Activated T-helper 17 cell treated with anti-CD3 and anti-CD28 coated beads, Interleukin-2, amount 50 U/mL, for 72 hours (primary cell): ENCODE measurements at regions not wholly inside any gene's neighbourhood (a gene's known extent, or its start where the extent isn't known, plus 50 kb on each side); places are given as distances from the start of the nearest gene placed in this dataset.

ENCODE experiments used
- ATAC-seq: fragments of 150-1000 bp; cut with Tn5 transposase; replicated peaks from 2 replicates; pipeline ENCODE4 v1.10.0; 2021; ENCODE audit warnings: mild to moderate bottlenecking, moderate library complexity
- H3K27ac Mint-ChIP-seq: one replicate; pipeline ENCODE4 v1.8.0; 2022; ENCODE audit warnings: mixed read lengths
- H3K27me3 Mint-ChIP-seq: one replicate; pipeline ENCODE4 v1.8.0; 2022; ENCODE audit warnings: mixed read lengths
- H3K36me3 Mint-ChIP-seq: one replicate; pipeline ENCODE4 v1.8.0; 2022; ENCODE audit warnings: low read depth, mild to moderate bottlenecking, mixed read lengths
- H3K4me1 Mint-ChIP-seq: one replicate; pipeline ENCODE4 v1.8.0; 2022; ENCODE audit warnings: mixed read lengths
- H3K4me3 Mint-ChIP-seq: one replicate; pipeline ENCODE4 v1.8.0; 2022; ENCODE audit warnings: mild to moderate bottlenecking, mixed read lengths
- H3K9me3 Mint-ChIP-seq: one replicate; pipeline ENCODE4 v1.8.0; 2022; ENCODE audit warnings: mixed read lengths

DNA sequence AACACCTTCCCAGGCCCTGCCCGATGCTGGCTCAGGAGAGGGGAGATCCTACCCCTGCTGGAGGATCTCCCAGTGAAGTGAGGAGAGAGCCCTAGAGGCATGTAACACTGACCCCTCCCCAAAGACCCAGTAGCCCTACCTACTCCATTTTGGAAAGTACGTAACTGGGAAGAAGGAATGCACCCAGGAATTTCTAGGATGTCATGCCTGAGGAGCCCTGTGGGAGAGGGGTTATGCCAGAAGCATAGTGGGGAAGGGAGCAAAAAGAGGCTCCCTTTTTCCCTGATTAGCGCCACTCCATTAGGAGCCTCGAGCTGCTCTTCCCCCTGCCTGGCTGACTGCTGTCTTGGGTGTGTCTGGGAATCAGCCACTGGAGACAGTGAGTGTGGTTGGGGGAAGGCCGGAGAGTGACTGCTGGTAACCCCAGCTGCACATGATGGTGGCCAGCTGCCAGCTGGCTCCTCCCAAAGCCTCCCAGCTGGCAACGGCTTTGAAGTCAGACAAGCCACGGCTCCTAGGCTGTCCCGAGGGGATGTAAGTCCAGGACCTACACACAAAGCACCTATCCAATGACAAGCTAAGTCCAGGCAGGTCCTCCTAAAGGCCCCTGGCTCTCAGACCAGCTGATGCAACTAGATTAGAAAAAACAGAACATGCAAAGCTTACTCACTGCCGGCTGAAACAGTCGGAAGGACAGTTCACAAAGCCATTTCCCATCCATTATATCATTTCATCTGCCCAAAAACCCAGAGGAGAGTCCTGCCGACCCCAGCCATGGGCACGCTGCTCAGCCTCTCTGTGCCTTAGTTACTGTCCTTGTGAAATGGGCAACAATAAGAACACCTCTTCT lies 136.5 kb upstream of the ABCA1 start:
- Mint-ChIP-seq H3K4me3 (peak overlapping the region; percentile 51), H3K27ac (peak overlapping the region; percentile 91), H3K9me3 (no peaks in the 10 kb centered on the region), H3K27me3 (peaks cover 4% of the 10 kb centered on the region), H3K4me1 (peaks cover 6% of the 10 kb centered on the region), H3K36me3 (no peaks in the 10 kb centered on the region)
- ATAC-seq, result no peak

DNA sequence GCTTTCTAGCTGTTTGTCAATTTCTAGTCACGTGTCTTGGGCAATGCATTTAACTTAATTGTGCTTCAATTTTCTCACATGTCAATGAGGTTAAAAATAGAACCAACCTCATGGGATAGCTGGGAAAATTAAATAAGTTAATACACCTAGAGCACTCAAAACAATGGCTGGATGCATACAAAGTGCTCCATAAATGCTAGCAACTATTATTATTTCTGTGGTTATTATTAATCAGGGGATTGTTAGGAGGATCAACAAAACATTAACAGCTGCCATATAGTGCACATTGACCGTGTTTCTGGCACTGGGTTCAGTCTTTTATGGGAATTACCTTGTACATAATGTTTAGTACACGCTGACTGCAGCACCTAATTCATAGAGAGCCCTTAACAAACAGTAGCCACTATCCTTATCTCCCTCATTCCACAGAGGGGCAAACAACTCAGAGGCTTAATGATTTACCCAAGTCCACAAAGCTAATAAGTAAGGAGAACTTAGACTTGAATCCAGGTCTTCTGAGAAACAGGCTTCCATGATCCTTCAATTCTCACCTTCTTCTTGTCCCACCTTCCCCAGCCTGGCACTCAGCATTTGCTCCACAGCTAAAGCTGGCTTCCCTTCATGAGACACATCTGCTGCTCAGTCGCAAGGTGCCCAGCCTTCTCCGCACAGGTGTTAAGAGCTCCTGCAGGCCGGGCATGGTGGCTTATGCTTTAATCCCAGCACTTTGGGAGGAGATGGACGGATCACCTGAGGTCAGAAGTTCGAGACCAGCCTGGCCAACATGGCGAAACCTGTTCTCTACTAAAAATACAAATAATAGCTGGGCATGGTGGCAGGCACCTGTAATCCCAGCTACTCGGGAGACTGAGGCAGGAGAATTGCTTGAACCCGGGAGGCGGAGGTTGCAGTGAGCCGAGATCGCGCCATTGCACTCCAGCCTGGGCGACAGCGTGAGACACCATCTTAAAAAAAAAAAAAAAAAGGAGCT lies 137.4 kb upstream of the ABCA1 start:
- H3K27me3 Mint-ChIP-seq, result peaks cover 4% of the 10 kb centered on the region
- no peak overlapping the region for H3K27ac Mint-ChIP-seq
- H3K4me1 Mint-ChIP-seq, result peaks cover 6% of the 10 kb centered on the region
- ATAC-seq, result no peak
- H3K4me3 Mint-ChIP-seq, result no peak overlapping the region
- H3K36me3 Mint-ChIP-seq, result no peaks in the 10 kb centered on the region
- H3K9me3 Mint-ChIP-seq, result no peaks in the 10 kb centered on the region

DNA sequence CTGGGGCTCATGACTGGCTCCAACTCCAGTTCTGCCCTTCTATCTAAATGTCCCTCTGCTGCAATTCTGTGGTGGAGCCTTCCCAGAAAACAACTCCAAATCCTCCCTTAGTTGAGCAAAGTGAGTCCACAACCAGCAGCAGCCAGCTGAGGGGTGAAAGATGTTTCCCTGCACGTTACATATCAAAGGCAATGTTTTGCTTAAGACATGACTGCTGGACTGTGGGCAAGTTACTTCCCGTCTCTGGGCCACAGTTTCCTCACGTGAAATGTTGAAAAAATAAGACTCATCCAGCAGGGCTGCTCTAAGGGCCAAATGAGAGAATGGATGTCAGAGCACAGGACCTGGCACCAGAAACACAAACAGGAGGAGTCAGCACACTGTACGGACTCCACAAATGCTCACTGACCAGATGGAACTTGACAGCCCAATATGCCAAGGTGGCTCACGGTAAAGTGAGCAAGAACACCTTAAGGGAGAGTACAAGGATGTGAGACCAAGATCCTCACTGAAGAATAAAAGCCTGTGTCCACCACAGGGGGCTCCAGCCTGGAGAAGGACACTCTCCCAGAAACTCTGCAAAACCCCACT lies 138.4 kb upstream of the ABCA1 start:
- Mint-ChIP-seq H3K9me3 (no peaks in the 10 kb centered on the region), H3K4me3 (no peak overlapping the region), H3K27me3 (no peaks in the 10 kb centered on the region), H3K27ac (no peak overlapping the region), H3K4me1 (peaks cover 6% of the 10 kb centered on the region), H3K36me3 (no peaks in the 10 kb centered on the region)
- no peak for ATAC-seq

DNA sequence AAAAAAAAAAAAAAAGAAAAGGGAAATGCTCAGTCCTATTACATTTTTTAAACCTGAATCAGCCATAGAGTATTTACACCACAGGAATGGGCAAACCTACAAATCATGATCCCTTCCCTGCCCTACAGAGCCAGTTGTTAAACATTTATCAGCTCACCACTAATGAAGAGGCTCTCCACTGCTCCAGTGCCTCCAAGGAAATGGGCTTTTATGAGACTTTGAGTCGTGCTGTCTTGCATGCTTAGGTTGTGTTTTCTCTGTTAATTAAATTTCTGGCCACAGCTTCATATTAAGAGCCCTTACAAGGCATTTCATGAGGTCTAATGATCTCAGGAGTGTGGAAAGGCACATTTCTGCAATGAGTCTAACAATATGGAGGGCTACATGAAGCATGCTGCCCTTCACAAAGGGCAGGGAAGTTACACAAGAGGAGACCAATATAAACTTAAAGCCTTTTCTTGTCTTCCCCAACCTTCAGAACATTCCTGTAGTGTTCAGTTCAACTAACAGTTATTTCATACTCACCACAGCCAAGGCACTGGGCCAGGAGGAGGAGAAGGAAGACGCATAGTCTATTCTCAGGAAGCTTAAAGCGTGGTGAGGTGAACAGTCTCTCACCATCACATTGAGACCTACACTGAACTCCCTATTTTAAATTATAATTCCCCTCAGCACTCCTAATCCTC lies 140.1 kb upstream of the ABCA1 start:
- Mint-ChIP-seq H3K9me3 (no peaks in the 10 kb centered on the region), H3K27ac (no peak overlapping the region), H3K27me3 (no peaks in the 10 kb centered on the region), H3K4me1 (peaks cover 6% of the 10 kb centered on the region), H3K36me3 (no peaks in the 10 kb centered on the region), H3K4me3 (no peak overlapping the region)
- ATAC-seq, result no peak

DNA sequence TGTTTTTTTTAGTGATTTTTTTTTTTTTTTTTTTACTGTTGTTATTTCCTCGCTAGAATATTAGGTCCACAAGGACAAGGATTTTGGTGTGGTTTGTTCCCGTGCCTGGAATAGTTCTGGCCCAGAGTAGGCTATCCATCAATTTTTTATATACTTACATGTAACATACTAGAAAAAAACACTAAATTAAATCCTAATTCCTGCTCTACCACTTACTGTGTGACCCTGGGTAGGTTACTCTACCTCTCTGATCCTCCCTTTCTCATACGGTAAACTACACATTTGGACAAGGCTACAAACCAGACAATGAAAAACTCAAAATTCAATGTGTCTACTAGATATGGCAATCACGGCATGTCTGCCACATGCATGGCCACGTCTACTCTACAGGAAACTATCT lies 141.3 kb upstream of the ABCA1 start:
- no peak overlapping the region for H3K27ac Mint-ChIP-seq
- H3K36me3 Mint-ChIP-seq, result no peaks in the 10 kb centered on the region
- no peak for ATAC-seq
- H3K27me3 Mint-ChIP-seq, result no peaks in the 10 kb centered on the region
- H3K4me1 Mint-ChIP-seq, result no peaks in the 10 kb centered on the region
- H3K4me3 Mint-ChIP-seq, result no peak overlapping the region
- H3K9me3 Mint-ChIP-seq, result no peaks in the 10 kb centered on the region

DNA sequence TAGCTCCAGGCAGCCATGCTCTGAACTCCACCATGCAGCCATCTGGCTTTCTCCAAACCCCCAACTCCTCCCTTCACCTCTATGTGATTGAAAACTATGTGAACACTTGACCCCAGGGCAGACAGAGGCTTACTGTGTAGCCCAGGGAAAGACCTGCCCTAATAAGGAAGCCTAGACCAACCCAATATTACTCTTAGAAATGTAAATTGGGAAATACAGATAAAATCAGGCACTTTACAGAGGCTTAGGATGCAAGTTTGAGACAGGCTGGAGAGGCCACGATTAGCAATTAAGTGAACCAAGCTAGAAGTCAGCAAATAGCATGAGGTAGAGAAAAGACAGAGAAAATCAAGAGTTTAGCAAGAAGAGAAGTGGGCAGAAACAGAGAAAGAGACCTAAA lies 141.7 kb upstream of the ABCA1 start:
- H3K27me3 Mint-ChIP-seq, result no peaks in the 10 kb centered on the region
- no peak for ATAC-seq
- no peak overlapping the region for H3K27ac Mint-ChIP-seq
- no peak overlapping the region for H3K4me3 Mint-ChIP-seq
- no peaks in the 10 kb centered on the region for H3K36me3 Mint-ChIP-seq
- no peaks in the 10 kb centered on the region for H3K9me3 Mint-ChIP-seq
- no peaks in the 10 kb centered on the region for H3K4me1 Mint-ChIP-seq

DNA sequence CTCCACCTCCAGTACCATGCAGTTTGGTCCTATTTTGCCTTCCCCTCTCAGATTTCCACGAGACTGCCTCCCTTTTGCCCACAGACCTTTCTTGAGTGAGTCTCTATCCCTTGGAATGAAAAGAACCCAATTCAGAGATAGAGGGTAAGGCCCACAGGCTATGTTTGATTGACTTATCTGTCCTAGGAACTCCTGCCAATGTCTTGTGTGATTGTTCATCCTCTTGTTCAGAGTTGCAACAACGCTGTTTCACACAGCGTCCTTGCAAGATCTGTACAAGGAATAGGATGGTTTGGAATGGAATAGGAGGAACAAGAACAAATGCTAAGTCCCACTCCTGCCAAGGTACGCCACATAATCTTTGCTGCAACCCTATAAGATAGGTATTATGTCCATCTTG lies 142.2 kb upstream of the ABCA1 start:
- ATAC-seq, result no peak
- H3K27me3 Mint-ChIP-seq, result no peaks in the 10 kb centered on the region
- no peaks in the 10 kb centered on the region for H3K4me1 Mint-ChIP-seq
- H3K9me3 Mint-ChIP-seq, result no peaks in the 10 kb centered on the region
- no peak overlapping the region for H3K27ac Mint-ChIP-seq
- no peaks in the 10 kb centered on the region for H3K36me3 Mint-ChIP-seq
- no peak overlapping the region for H3K4me3 Mint-ChIP-seq

DNA sequence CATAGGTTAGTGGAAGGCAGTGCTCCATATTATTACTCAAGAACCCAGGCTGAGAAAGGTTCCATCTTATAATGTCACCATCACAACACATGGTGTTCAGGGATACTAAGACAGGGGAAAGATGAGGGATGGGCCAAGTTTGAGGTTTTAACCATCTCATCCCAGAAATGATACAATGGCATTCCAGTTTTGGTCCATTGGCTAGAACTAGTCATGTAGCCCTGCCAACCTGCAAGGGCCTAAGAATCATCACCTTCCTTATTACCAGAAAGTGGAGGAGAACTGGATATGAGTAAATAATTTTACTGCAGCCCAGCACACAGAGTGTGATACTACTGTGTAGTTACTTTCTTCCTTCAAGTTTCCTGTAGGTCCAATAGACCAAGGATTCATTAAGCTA lies 144.5 kb upstream of the ABCA1 start:
- H3K9me3 Mint-ChIP-seq, result no peaks in the 10 kb centered on the region
- no peak overlapping the region for H3K4me3 Mint-ChIP-seq
- H3K27me3 Mint-ChIP-seq, result no peaks in the 10 kb centered on the region
- ATAC-seq, result no peak
- H3K36me3 Mint-ChIP-seq, result no peaks in the 10 kb centered on the region
- H3K27ac Mint-ChIP-seq, result no peak overlapping the region
- no peaks in the 10 kb centered on the region for H3K4me1 Mint-ChIP-seq

DNA sequence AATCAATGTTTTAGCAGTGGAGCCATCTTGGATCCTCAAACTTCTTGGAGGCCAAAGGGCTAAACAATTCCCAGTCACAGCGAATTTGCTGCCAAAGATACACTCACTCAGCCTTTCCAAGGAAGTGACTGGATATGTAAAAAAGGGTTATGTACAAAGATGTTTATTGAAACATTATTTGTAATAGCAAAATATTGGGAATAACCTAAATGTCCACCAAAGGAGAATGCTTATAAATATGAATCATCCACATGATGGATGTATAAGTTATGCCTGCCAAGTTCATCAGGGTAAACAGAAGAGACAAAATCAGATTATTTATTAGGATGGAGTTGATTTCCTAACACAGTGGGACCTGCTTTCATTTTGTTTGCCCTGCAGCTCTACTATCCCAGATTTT lies 145.2 kb upstream of the ABCA1 start:
- no peak for ATAC-seq
- no peaks in the 10 kb centered on the region for H3K27me3 Mint-ChIP-seq
- H3K27ac Mint-ChIP-seq, result no peak overlapping the region
- H3K36me3 Mint-ChIP-seq, result no peaks in the 10 kb centered on the region
- H3K4me1 Mint-ChIP-seq, result no peaks in the 10 kb centered on the region
- no peaks in the 10 kb centered on the region for H3K9me3 Mint-ChIP-seq
- H3K4me3 Mint-ChIP-seq, result no peak overlapping the region

DNA sequence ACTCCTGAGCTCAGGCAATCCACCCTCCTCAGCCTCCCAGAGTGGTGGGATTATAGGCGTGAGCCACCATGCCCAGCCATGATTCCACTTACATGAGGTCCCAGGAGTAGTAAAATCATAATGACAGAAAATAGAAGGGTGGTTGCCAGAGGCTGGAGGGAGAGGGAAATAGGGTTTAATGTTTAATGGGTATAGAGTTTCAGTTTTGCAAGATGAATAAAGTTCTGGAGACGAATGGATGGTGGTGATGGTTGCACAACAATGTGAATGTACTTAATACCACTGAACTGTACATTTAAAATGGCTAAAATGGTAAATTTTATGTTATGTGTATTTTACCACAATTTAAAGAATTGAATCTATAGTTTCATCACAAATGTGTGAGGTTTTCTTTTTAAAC lies 146.5 kb upstream of the ABCA1 start:
- ATAC-seq, result no peak
- Mint-ChIP-seq H3K4me1 (no peaks in the 10 kb centered on the region), H3K27me3 (no peaks in the 10 kb centered on the region), H3K36me3 (no peaks in the 10 kb centered on the region), H3K4me3 (no peak overlapping the region), H3K27ac (no peak overlapping the region), H3K9me3 (no peaks in the 10 kb centered on the region)

DNA sequence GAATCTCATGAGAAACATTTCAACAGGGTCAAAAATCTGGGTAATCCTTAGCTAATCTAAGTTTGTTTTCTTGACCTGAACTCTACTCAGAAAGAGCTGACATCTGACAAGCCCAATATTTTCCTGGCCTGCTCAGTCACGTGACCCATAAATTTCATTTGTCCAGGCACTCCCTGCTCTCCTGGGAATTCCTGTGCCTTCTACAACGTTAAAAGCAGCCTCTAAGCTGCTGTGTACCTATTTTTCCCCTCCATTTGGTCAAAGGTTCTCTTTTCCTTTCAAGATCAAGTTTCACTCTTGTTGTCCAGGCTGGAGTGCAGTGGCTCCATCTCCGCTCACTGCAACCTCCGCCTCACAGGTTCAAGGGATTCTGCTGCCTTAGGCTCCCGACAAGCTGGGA lies 148.8 kb upstream of the ABCA1 start:
- H3K27ac Mint-ChIP-seq, result no peak overlapping the region
- H3K4me1 Mint-ChIP-seq, result no peaks in the 10 kb centered on the region
- H3K36me3 Mint-ChIP-seq, result no peaks in the 10 kb centered on the region
- H3K9me3 Mint-ChIP-seq, result no peaks in the 10 kb centered on the region
- ATAC-seq, result no peak
- no peaks in the 10 kb centered on the region for H3K27me3 Mint-ChIP-seq
- no peak overlapping the region for H3K4me3 Mint-ChIP-seq

DNA sequence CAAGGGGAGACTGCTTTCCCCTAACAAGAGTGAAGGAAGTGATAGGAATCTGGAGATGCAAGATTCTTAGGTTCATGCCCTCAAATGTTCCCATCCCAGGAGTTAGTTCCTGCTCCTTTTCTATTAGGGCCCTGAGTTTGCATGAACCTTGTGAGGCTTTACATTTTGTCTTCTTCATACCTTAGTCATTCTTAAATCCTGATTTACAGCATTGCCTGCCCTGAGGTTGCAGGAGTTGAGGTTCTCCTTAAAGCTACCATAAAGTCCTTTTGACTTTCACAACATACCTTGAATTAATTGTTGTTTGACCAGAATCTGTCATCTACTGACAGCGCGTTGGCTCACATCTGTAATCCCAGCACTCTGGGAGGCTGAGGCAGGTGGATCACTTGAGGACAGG lies 151.5 kb upstream of the ABCA1 start:
- H3K4me3 Mint-ChIP-seq, result no peak overlapping the region
- no peaks in the 10 kb centered on the region for H3K27me3 Mint-ChIP-seq
- H3K9me3 Mint-ChIP-seq, result no peaks in the 10 kb centered on the region
- ATAC-seq, result no peak
- no peaks in the 10 kb centered on the region for H3K4me1 Mint-ChIP-seq
- H3K27ac Mint-ChIP-seq, result no peak overlapping the region
- no peaks in the 10 kb centered on the region for H3K36me3 Mint-ChIP-seq

DNA sequence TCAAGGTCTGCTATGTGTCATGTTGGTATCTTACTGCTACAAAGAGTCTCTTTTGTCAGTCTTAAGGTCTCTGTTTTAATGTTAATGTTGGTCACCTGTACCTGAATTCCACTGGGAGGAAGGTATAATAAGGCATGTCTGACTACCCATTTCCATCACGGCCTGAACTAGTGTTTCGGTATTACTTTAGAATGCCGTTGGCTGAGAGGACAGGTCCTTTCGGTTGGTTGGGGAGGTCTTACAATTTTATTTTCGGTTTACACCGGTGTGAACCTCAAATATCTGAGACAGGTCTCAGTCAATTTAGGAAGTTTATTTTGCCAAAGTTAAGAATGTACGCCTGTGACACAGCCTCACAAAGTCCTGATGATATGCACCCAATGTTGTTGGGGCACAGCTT lies 154.9 kb upstream of the ABCA1 start:
- no peak overlapping the region for H3K27ac Mint-ChIP-seq
- no peaks in the 10 kb centered on the region for H3K4me1 Mint-ChIP-seq
- H3K9me3 Mint-ChIP-seq, result no peaks in the 10 kb centered on the region
- ATAC-seq, result no peak
- H3K27me3 Mint-ChIP-seq, result no peaks in the 10 kb centered on the region
- H3K4me3 Mint-ChIP-seq, result no peak overlapping the region
- no peaks in the 10 kb centered on the region for H3K36me3 Mint-ChIP-seq

DNA sequence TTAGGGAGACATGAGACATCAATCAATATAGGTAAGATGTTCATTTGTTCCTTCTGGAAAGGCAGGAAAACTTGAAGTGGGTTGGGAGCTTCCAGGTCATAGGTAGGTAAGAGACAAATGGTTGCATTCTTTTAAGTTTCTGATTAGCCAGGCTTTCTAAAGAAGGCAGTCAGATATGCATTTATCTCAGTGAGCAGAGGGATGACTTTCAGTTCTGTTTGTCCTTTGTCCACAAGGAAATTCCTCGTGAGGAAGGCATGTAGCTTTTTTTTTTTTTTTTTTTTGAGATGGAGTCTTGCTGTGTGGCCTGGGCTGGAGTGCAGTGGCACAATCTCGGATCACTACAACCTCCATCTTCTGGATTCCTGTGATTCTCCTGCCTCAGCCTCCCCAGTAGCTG lies 155.3 kb upstream of the ABCA1 start:
- Mint-ChIP-seq H3K9me3 (no peaks in the 10 kb centered on the region), H3K4me3 (no peak overlapping the region)

More for the DNA sequence above, 155.3 kb upstream of the ABCA1 start:
- H3K27ac Mint-ChIP-seq, result no peak overlapping the region
- H3K36me3 Mint-ChIP-seq, result no peaks in the 10 kb centered on the region
- no peaks in the 10 kb centered on the region for H3K4me1 Mint-ChIP-seq
- no peak for ATAC-seq
- no peaks in the 10 kb centered on the region for H3K27me3 Mint-ChIP-seq
